Endothelial cell of umbilical vein (primary cell): ENCODE measurements at regions not wholly inside any gene's neighbourhood (a gene's known extent, or its start where the extent isn't known, plus 50 kb on each side); places are given as distances from the start of the nearest gene placed in this dataset.

Experiments
- BruUV-seq: library from RNA; stranded (reverse); fragments of 400-500 nt; replicated peaks from 2 replicates; lab custom pipeline; 2021; lab: Mats Ljungman, UMichigan
- CTCF ChIA-PET: fragments of 300-600, 350-600 bp; sonication (Branson Sonifier 250); formaldehyde crosslinking; loops from one replicate; lab custom pipeline; 2021; ENCODE audit warnings: antibody characterized with exemption, inconsistent platforms; lab: Charles Lee
- POLR2A ChIA-PET: fragments of 300-600, 350-600 bp; sonication (Branson Sonifier 250); formaldehyde crosslinking; loops from one replicate; lab custom pipeline; 2021; ENCODE audit warnings: antibody characterized with exemption, inconsistent platforms; lab: Charles Lee
- DNase-seq: peaks from one replicate; pipeline ENCODE4 v3.0.0-alpha.2; 2011; ENCODE audit warnings: low read depth, low spot score
- FAIRE-seq: peaks from 2 replicates; lab custom pipeline; 2011; peaks lifted over from hg19 to GRCh38; lab: Jason Lieb, UNC
- H2AFZ ChIP-seq: 2 replicates; pipeline ENCODE4 v1.6.0; 2012; ENCODE audit warnings: low read depth, low read length, control low read depth, inconsistent platforms
- H3K27ac ChIP-seq: 2 replicates; pipeline ENCODE4 v1.5.1; 2011; ENCODE audit warnings: low read depth, mild to moderate bottlenecking, control low read depth, low read length, moderate library complexity; ENCODE audit not compliant: insufficient read depth
- H3K27me3 ChIP-seq, 2 experiments: 2 replicates each; pipeline versions ENCODE4 v1.6.0 to v1.6.1; 2011; ENCODE audit warnings: low read length in 2 of 2, mixed read lengths in 1 of 2; ENCODE audit not compliant: control insufficient read depth in 2 of 2, insufficient read depth in 2 of 2
- H3K36me3 ChIP-seq, 2 experiments: 2 replicates in 1 of 2; 3 replicates in 1 of 2; pipeline ENCODE4 v1.5.1; 2011; ENCODE audit warnings: low read length in 2 of 2, mild to moderate bottlenecking in 1 of 2, moderate library complexity in 1 of 2; ENCODE audit not compliant: control insufficient read depth in 2 of 2, insufficient read depth in 2 of 2; ENCODE audit errors: extremely low read depth in 1 of 2
- H3K4me1 ChIP-seq: 3 replicates; pipeline ENCODE4 v1.5.1; 2011; ENCODE audit warnings: mild to moderate bottlenecking, low read length; ENCODE audit not compliant: control insufficient read depth, insufficient read depth; ENCODE audit errors: extremely low read depth
- H3K4me2 ChIP-seq: 2 replicates; pipeline ENCODE4 v1.6.1; 2011; ENCODE audit warnings: low read length, control low read depth, mixed read lengths; ENCODE audit not compliant: insufficient read depth
- H3K4me3 ChIP-seq, 3 experiments: fragments of 200-600 bp in 1 of 3; sonication (generic), shearing (Covaris generic) in 1 of 3; replicated peaks in 1 of 3; 2 replicates each; pipeline ENCODE4 v1.5.1; 2011 to 2016; ENCODE audit warnings: control low read depth in 3 of 3, low read length in 3 of 3, mild to moderate bottlenecking in 2 of 3, inconsistent platforms in 1 of 3, low read depth in 1 of 3, moderate library complexity in 1 of 3; ENCODE audit not compliant: insufficient read depth in 1 of 3
- H3K79me2 ChIP-seq: 2 replicates; pipeline ENCODE4 v1.6.0; 2012; ENCODE audit warnings: low read length, inconsistent platforms; ENCODE audit not compliant: control insufficient read depth, insufficient read depth
- H3K9ac ChIP-seq: replicated peaks from 2 replicates; pipeline ENCODE3; 2011; ENCODE audit warnings: low read length, control low read depth; ENCODE audit not compliant: insufficient read depth; ENCODE audit errors: extremely low read depth
- H3K9me1 ChIP-seq: replicated peaks from 3 replicates; pipeline ENCODE4 v1.6.0; 2011; ENCODE audit warnings: mild to moderate bottlenecking, low read length; ENCODE audit not compliant: control insufficient read depth, insufficient read depth; ENCODE audit errors: extremely low read depth
- H3K9me3 ChIP-seq: replicated peaks from 2 replicates; pipeline ENCODE4 v1.5.1; 2012; ENCODE audit warnings: low read length, inconsistent platforms; ENCODE audit not compliant: control insufficient read depth, insufficient read depth
- H4K20me1 ChIP-seq: replicated peaks from 2 replicates; pipeline ENCODE3; 2011; ENCODE audit warnings: mild to moderate bottlenecking, low read length; ENCODE audit not compliant: control insufficient read depth, insufficient read depth; ENCODE audit errors: extremely low read depth
- EZH2 ChIP-seq: IDR thresholded peaks from 2 replicates; pipeline ENCODE4 v1.6.1; 2012; ENCODE audit warnings: borderline replicate concordance, low read depth, mild to moderate bottlenecking, moderate library complexity, low read length, inconsistent platforms; ENCODE audit not compliant: severe bottlenecking
- FOS ChIP-seq: IDR thresholded peaks from 2 replicates; pipeline ENCODE4 v1.6.1; 2011; ENCODE audit warnings: mild to moderate bottlenecking, low read length, moderate library complexity, borderline replicate concordance; ENCODE audit not compliant: insufficient read depth
- GATA2 ChIP-seq: IDR thresholded peaks from 2 replicates; pipeline ENCODE4 v1.7.0; 2011; ENCODE audit warnings: low read depth, mild to moderate bottlenecking, moderate library complexity, mixed read lengths, low read length; ENCODE audit not compliant: insufficient read length, insufficient read depth
- JUN ChIP-seq: IDR thresholded peaks from 2 replicates; pipeline ENCODE4 v1.6.1; 2011; ENCODE audit warnings: borderline replicate concordance, low read depth; ENCODE audit not compliant: insufficient read length, insufficient read depth
- MYC ChIP-seq: IDR thresholded peaks from one replicate; pipeline ENCODE4 v1.6.1; 2011; ENCODE audit warnings: mild to moderate bottlenecking, low read depth, low read length
- POLR2A ChIP-seq: IDR thresholded peaks from 2 replicates; pipeline ENCODE4 v1.6.1; 2012; ENCODE audit warnings: low read depth, mild to moderate bottlenecking, control low read depth, low read length
- POLR2AphosphoS5 ChIP-seq: IDR thresholded peaks from 2 replicates; pipeline ENCODE4 v1.6.1; 2012; ENCODE audit warnings: low read depth, mild to moderate bottlenecking, control low read depth, low read length, moderate library complexity; ENCODE audit not compliant: insufficient read depth
- dilution Hi-C: fragments of 300-500 bp; cut with MboI; formaldehyde crosslinking; loops from one replicate; pipeline ENCODE4 v1.15.0; 2019; ENCODE audit warnings: low sequenced_read_pairs; ENCODE audit not compliant: extremely low pct_ligation_motif_present
- intact Hi-C: fragments of 100-400 bp; cut with micrococcal nuclease; formaldehyde crosslinking; loops from one replicate; pipeline ENCODE4 v1.10.0; 2022
- TF ChIP-seq, protein P1 (sequence below): IDR thresholded peaks from 2 replicates; pipeline ENCODE4 v1.6.1; 2011; ENCODE audit not compliant: insufficient read depth, insufficient read length
- TF ChIP-seq, protein P2 (sequence below), 2 donors: IDR thresholded peaks; 1 replicate in 1 of 2; 2 replicates in 1 of 2; pipeline ENCODE4 v1.5.1; 2011; ENCODE audit warnings: low read length in 2 of 2, mild to moderate bottlenecking in 2 of 2, moderate library complexity in 2 of 2, control low read depth in 1 of 2, inconsistent platforms in 1 of 2, low read depth in 1 of 2; ENCODE audit not compliant: insufficient read depth in 1 of 2; ENCODE audit errors: extremely low read depth in 1 of 2

DNA sequence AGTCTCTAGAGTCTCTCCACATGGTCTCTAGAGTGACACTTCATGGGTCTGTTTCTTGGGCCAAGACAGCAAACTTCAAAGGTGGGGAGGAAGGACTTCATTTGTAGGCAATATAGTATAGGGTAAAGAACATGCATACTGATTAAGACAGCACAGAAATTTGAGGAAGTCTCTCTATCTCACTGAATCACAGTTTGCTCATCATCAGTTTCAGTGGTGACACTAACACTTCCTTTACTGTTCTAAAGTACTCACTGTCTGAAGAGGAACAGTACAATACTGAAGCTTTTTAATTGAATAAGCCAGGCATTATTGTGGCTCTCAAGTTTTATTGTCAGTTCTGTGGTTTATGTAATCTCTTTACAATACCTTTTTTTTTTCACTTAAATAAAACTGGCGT is 656.4 kb upstream of the CDH8 start:
- ChIA-PET CTCF (no interaction called here), POLR2A (no interaction called here)
- Histone ChIP-seq H3K9me1 (no peaks in the 10 kb centered on the region), H3K9me3 (peaks cover 10% of the 10 kb centered on the region), H3K4me2 (no peak overlapping the region), H3K79me2 (no peaks in the 10 kb centered on the region), H4K20me1 (no peaks in the 10 kb centered on the region), H3K27me3 (no peaks in the 10 kb centered on the region), H3K9ac (no peak overlapping the region), H3K4me1 (no peaks in the 10 kb centered on the region), H3K27ac (no peak overlapping the region), H3K4me3 (no peak overlapping the region), H2AFZ (no peak overlapping the region), H3K36me3 (no peaks in the 10 kb centered on the region)
- DNase-seq (no peak), FAIRE-seq (no peak)
- BruUV-seq = no TSS peak
- intact Hi-C loops = no loop called here
- dilution Hi-C loops = no loop called here
- TF ChIP-seq, protein P1, sequence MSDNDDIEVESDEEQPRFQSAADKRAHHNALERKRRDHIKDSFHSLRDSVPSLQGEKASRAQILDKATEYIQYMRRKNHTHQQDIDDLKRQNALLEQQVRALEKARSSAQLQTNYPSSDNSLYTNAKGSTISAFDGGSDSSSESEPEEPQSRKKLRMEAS = no peak
- TF ChIP-seq MYC = no peak
- TF ChIP-seq, protein P2, sequence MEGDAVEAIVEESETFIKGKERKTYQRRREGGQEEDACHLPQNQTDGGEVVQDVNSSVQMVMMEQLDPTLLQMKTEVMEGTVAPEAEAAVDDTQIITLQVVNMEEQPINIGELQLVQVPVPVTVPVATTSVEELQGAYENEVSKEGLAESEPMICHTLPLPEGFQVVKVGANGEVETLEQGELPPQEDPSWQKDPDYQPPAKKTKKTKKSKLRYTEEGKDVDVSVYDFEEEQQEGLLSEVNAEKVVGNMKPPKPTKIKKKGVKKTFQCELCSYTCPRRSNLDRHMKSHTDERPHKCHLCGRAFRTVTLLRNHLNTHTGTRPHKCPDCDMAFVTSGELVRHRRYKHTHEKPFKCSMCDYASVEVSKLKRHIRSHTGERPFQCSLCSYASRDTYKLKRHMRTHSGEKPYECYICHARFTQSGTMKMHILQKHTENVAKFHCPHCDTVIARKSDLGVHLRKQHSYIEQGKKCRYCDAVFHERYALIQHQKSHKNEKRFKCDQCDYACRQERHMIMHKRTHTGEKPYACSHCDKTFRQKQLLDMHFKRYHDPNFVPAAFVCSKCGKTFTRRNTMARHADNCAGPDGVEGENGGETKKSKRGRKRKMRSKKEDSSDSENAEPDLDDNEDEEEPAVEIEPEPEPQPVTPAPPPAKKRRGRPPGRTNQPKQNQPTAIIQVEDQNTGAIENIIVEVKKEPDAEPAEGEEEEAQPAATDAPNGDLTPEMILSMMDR (IDR thresholded peaks at IDR 0.05; ENCODE audit: extremely low read depth in 1 of 2, insufficient read depth in 1 of 2, low read depth in 1 of 2, low read length in 2 of 2) = no peak

DNA sequence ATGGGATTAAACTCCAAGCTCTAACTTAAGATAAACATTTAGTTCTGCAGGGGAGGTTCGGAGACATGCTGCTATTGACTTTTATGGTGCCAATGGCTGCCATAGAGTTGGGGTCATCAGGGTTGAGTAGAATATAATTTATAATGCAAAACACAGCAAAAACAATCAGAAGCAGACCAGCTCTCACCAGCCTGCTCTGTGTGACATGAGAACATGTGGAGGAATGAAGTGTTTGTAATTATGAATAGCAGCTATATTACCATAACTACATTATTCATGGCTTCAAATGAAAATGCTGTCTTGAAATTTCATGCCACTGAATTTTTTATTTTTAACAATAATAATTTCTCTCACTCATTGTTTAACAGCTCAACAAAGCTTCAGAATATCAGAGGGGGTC is 645.6 kb upstream of the CDH8 start:
- dilution Hi-C loops (no loop called here), intact Hi-C loops (no loop called here)
- Histone ChIP-seq H4K20me1 (no peaks in the 10 kb centered on the region), H3K4me3 (no peak overlapping the region), H3K36me3 (no peaks in the 10 kb centered on the region), H3K79me2 (no peaks in the 10 kb centered on the region), H3K27ac (no peak overlapping the region), H3K9me3 (peaks cover 10% of the 10 kb centered on the region), H3K27me3 (no peaks in the 10 kb centered on the region), H3K4me1 (no peaks in the 10 kb centered on the region), H2AFZ (no peak overlapping the region), H3K4me2 (no peak overlapping the region), H3K9ac (no peak overlapping the region), H3K9me1 (no peaks in the 10 kb centered on the region)
- POLR2A ChIA-PET = no interaction called here
- BruUV-seq = no TSS peak
- DNase-seq (no peak), FAIRE-seq (no peak)
- TF ChIP-seq EZH2 (no peak), JUN (no peak), POLR2AphosphoS5 (no peak), POLR2A (no peak), MYC (no peak), FOS (no peak), GATA2 (no peak)
- TF ChIP-seq, protein P2 (IDR thresholded peaks at IDR 0.05; ENCODE audit: extremely low read depth in 1 of 2, insufficient read depth in 1 of 2, low read depth in 1 of 2, low read length in 2 of 2) = no peak
- TF ChIP-seq, protein P1 = no peak
- CTCF ChIA-PET = no interaction called here
